Uterus (tissue), 3 donors: ENCODE measurements at regions not wholly inside any gene's neighbourhood (a gene's known extent, or its start where the extent isn't known, plus 50 kb on each side); places are given as distances from the start of the nearest gene placed in this dataset.

Experiments
- DNase-seq, 2 donors: peaks; one replicate each; pipeline ENCODE4 v3.0.0-alpha.2; 2019 to 2020
- H3K27ac ChIP-seq, 2 donors: fragments of 200-600 bp; sonication (generic); 1 replicate in 1 of 2; 2 replicates in 1 of 2; pipeline ENCODE4 v1.5.1; 2016 to 2018
- H3K27me3 ChIP-seq, 2 donors: fragments of 200-600 bp; sonication (generic); one replicate each; pipeline ENCODE4 v1.5.1; 2018 to 2019; ENCODE audit warnings: control low read depth in 1 of 2
- H3K36me3 ChIP-seq, 2 donors: fragments of 200-600 bp; sonication (generic); one replicate each; pipeline ENCODE4 v1.5.1; 2019; ENCODE audit warnings: control low read depth in 1 of 2
- H3K4me1 ChIP-seq, 2 donors: fragments of 200-600 bp; sonication (generic); one replicate each; pipeline ENCODE4 v1.5.1; 2018 to 2019; ENCODE audit warnings: control low read depth in 1 of 2
- H3K4me3 ChIP-seq, 2 donors: fragments of 200-600 bp; sonication (generic); 1 replicate in 1 of 2; 2 replicates in 1 of 2; pipeline ENCODE4 v1.5.1; 2018 to 2019; ENCODE audit warnings: mild to moderate bottlenecking in 1 of 2
- H3K9me3 ChIP-seq, 2 donors: fragments of 200-600 bp; sonication (generic); one replicate each; pipeline ENCODE4 v1.5.1; 2019; ENCODE audit warnings: control low read depth in 1 of 2
- POLR2A ChIP-seq, 2 donors: fragments of 450-650 bp; IDR thresholded peaks; one replicate each; pipeline ENCODE4 v1.6.1; 2016; ENCODE audit warnings: antibody characterized with exemption in 2 of 2, mild to moderate bottlenecking in 1 of 2, moderate library complexity in 1 of 2
- intact Hi-C: fragments of 100-400 bp; cut with DNase I; formaldehyde crosslinking; loops from one replicate; pipeline ENCODE4 v1.15.1; 2023; ENCODE audit warnings: low total_unique reads
- TF ChIP-seq, protein P1 (sequence below), 4 experiments: fragments of 200-600 bp in 2 of 4; fragments of 450-650 bp in 2 of 4; sonication (generic) in 2 of 4; IDR thresholded peaks; one replicate each; pipeline ENCODE4 v1.5.1; 2016 to 2019; ENCODE audit warnings: antibody characterized with exemption in 4 of 4, mild to moderate bottlenecking in 2 of 4, moderate library complexity in 1 of 4
- donor health status: DM: yes; HTN: yes; CAD: no.

DNA sequence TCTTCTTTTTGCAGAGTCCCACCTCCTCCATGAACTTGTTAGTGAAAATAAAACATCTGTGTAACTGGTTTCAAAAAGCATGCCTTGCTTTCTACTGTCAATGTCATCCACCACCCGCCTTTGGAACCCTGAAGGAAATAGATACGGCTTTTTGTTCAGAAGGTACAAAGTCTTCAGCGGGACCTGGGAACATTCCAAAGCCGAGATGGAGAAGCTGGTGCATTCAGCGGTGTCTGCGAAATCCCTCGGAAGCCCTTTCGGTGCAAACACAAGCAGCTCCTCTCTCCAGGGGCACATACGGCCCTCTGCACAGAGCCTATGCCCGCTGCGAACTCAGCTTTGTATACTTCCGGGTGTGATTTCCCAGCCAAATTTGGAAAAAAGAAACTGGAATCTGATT lies 555.8 kb upstream of the SALL3 start:
- H3K9me3 ChIP-seq: no peaks in the 10 kb centered on the region
- no peaks in the 10 kb centered on the region for H3K36me3 ChIP-seq
- H3K4me3 ChIP-seq: no peak overlapping the region
- H3K27me3 ChIP-seq: no peaks in the 10 kb centered on the region
- no peak for TF ChIP-seq POLR2A (IDR thresholded peaks at IDR 0.05)
- TF ChIP-seq, protein P1, sequence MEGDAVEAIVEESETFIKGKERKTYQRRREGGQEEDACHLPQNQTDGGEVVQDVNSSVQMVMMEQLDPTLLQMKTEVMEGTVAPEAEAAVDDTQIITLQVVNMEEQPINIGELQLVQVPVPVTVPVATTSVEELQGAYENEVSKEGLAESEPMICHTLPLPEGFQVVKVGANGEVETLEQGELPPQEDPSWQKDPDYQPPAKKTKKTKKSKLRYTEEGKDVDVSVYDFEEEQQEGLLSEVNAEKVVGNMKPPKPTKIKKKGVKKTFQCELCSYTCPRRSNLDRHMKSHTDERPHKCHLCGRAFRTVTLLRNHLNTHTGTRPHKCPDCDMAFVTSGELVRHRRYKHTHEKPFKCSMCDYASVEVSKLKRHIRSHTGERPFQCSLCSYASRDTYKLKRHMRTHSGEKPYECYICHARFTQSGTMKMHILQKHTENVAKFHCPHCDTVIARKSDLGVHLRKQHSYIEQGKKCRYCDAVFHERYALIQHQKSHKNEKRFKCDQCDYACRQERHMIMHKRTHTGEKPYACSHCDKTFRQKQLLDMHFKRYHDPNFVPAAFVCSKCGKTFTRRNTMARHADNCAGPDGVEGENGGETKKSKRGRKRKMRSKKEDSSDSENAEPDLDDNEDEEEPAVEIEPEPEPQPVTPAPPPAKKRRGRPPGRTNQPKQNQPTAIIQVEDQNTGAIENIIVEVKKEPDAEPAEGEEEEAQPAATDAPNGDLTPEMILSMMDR (IDR thresholded peaks at IDR 0.05): no peak
- intact Hi-C loops: no loop called here
- no peak overlapping the region for H3K27ac ChIP-seq
- H3K4me1 ChIP-seq: no peaks in the 10 kb centered on the region
- DNase-seq: no peak

DNA sequence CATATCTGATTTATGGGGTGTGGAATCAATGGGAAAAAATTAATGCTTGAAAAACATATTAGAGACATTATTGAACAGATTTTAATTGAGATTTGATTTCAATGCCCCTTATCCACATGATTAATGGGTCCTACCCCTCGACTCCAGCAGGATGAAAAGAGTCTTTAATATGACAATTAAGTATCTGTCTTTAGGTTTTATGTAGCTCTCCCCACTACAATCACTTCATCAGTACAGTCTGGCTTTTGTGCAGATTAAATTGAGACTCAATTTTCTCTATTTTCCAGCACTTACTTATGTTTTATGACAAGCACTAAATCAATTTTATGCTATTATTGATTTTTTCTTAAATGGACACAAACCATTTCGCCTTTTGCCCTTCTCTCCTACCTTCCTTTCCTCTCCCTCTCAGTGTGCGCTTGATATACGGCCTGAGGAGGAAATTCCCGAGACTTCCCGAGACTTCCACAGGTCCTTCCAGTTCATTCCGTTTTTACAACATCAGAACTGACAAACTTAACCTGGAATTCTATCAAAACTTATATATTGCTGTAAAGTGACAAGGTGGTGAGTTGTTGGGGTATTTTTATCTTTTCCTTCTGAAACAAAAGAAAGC lies 555.1 kb upstream of the SALL3 start:
- DNase-seq: no peak
- no peak overlapping the region for H3K4me3 ChIP-seq
- no peaks in the 10 kb centered on the region for H3K9me3 ChIP-seq
- intact Hi-C loops: no loop called here
- H3K4me1 ChIP-seq: no peaks in the 10 kb centered on the region
- no peaks in the 10 kb centered on the region for H3K27me3 ChIP-seq
- H3K27ac ChIP-seq: no peak overlapping the region
- TF ChIP-seq POLR2A (IDR thresholded peaks at IDR 0.05): no peak
- TF ChIP-seq, protein P1 (IDR thresholded peaks at IDR 0.05): no peak
- no peaks in the 10 kb centered on the region for H3K36me3 ChIP-seq

DNA sequence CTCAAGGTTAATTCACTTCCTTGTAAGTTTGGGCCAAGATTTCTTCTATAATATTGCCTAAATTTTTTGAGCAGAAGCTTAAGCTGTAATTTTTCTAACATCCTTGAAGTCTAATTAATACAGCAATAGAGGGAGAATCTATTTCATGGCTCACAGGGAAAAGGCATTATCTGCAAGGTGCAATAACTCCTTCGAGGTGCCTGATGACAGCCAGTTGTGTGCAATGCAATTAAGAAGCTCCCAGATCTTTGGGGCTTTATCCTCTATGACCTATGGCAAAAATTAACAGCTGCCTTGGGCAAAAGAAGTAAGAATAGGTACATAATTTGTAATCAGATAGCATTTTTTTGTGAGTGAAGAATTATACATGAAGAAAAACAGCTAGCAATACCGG lies 554.6 kb upstream of the SALL3 start:
- Histone ChIP-seq H3K9me3 (no peaks in the 10 kb centered on the region), H3K36me3 (no peaks in the 10 kb centered on the region), H3K4me3 (no peak overlapping the region), H3K27ac (no peak overlapping the region), H3K4me1 (no peaks in the 10 kb centered on the region), H3K27me3 (no peaks in the 10 kb centered on the region)
- no peak for TF ChIP-seq POLR2A (IDR thresholded peaks at IDR 0.05)
- TF ChIP-seq, protein P1 (IDR thresholded peaks at IDR 0.05): no peak
- no peak for DNase-seq
- intact Hi-C loops: no loop called here

DNA sequence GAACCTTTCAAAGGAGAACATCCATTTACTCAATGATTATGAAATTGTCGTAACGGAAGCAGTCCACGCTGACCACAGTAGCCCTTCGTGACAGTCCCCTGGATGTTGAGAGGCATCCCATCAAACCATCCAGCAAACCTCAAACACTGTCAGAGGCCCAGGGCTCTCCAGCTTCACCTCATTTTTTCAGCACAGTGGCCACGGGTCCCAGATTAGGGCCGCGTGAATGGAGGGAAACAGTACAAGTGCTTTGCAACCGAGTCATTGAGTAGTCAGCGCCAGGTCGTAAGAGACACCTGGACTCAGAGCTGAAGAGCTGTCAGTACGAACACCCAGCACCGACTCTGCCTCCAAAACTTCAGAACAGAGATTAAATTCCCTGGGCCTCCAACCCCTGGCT lies 552.5 kb upstream of the SALL3 start:
- intact Hi-C loops: no loop called here
- H3K27me3 ChIP-seq: no peaks in the 10 kb centered on the region
- no peak overlapping the region for H3K4me3 ChIP-seq
- no peaks in the 10 kb centered on the region for H3K9me3 ChIP-seq
- no peak overlapping the region for H3K27ac ChIP-seq
- H3K4me1 ChIP-seq: no peaks in the 10 kb centered on the region
- TF ChIP-seq, protein P1 (IDR thresholded peaks at IDR 0.05): no peak
- TF ChIP-seq POLR2A (IDR thresholded peaks at IDR 0.05): no peak
- H3K36me3 ChIP-seq: no peaks in the 10 kb centered on the region
- no peak for DNase-seq

DNA sequence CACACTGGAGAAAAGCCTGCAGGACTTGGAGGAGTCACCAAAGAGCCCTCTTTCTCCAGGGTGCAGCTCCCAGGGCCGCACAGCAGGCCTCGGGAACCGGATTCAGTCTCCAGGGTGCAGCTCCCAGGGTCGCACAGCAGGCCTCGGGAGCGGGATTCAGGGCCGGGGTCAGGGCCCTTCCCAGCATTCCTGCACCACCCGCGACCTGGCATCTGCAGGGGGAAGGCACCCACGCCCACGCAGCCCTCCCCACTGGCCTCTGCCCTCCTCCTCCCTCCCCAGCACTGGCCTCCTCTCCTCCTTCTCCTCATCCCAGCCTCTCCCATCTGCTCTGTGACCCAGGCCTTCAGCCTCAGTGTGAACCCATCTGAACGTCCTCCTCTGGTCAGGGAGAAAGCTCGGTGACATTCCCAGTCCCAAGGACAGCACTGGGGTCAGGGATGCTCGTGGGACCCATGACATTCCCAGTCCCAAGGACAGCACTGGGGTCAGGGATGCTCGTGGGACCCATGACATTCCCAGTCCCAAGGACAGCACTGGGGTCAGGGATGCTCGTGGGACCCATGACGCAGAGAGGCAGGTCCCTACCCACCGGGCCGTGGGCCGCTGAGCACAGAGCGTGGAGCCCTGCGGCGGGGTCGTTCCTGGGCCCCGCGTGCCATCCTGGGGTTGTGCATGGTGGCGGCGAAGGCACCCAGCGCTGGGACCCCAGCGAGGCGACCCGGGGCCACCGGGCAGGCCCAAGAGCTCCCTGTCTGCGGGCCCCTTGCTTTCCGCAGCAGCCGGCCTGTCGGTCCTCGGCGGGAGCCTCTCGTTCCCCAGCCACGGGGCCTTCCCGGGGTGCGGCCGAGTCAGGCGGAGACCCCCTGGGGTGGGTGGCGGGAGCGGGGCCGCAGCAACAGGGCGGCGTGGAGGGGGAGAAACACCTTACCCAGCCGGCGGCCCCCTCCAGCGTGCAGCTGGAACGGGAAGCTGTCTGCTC lies 550.2 kb upstream of the SALL3 start:
- Histone ChIP-seq H3K27me3 (no peaks in the 10 kb centered on the region), H3K4me1 (no peaks in the 10 kb centered on the region), H3K36me3 (no peaks in the 10 kb centered on the region), H3K9me3 (no peaks in the 10 kb centered on the region), H3K4me3 (no peak overlapping the region), H3K27ac (no peak overlapping the region)
- intact Hi-C loops: no loop called here
- DNase-seq: no peak
- TF ChIP-seq POLR2A (IDR thresholded peaks at IDR 0.05): no peak
